Endothelial cell of umbilical vein (primary cell): ENCODE measurements at regions not wholly inside any gene's neighbourhood (a gene's known extent, or its start where the extent isn't known, plus 50 kb on each side); places are given as distances from the start of the nearest gene placed in this dataset.

Source experiments
- BruUV-seq: library from RNA; stranded (reverse); fragments of 400-500 nt; replicated peaks from 2 replicates; lab custom pipeline; 2021; lab: Mats Ljungman, UMichigan
- CTCF ChIA-PET: fragments of 300-600, 350-600 bp; sonication (Branson Sonifier 250); formaldehyde crosslinking; loops from one replicate; lab custom pipeline; 2021; ENCODE audit warnings: antibody characterized with exemption, inconsistent platforms; lab: Charles Lee
- POLR2A ChIA-PET: fragments of 300-600, 350-600 bp; sonication (Branson Sonifier 250); formaldehyde crosslinking; loops from one replicate; lab custom pipeline; 2021; ENCODE audit warnings: antibody characterized with exemption, inconsistent platforms; lab: Charles Lee
- DNase-seq: peaks from one replicate; pipeline ENCODE4 v3.0.0-alpha.2; 2011; ENCODE audit warnings: low read depth, low spot score
- FAIRE-seq: peaks from 2 replicates; lab custom pipeline; 2011; peaks lifted over from hg19 to GRCh38; lab: Jason Lieb, UNC
- H2AFZ ChIP-seq: 2 replicates; pipeline ENCODE4 v1.6.0; 2012; ENCODE audit warnings: low read depth, low read length, control low read depth, inconsistent platforms
- H3K27ac ChIP-seq: 2 replicates; pipeline ENCODE4 v1.5.1; 2011; ENCODE audit warnings: low read depth, mild to moderate bottlenecking, control low read depth, low read length, moderate library complexity; ENCODE audit not compliant: insufficient read depth
- H3K27me3 ChIP-seq, 2 experiments: 2 replicates each; pipeline versions ENCODE4 v1.6.0 to v1.6.1; 2011; ENCODE audit warnings: low read length in 2 of 2, mixed read lengths in 1 of 2; ENCODE audit not compliant: control insufficient read depth in 2 of 2, insufficient read depth in 2 of 2
- H3K36me3 ChIP-seq, 2 experiments: 2 replicates in 1 of 2; 3 replicates in 1 of 2; pipeline ENCODE4 v1.5.1; 2011; ENCODE audit warnings: low read length in 2 of 2, mild to moderate bottlenecking in 1 of 2, moderate library complexity in 1 of 2; ENCODE audit not compliant: control insufficient read depth in 2 of 2, insufficient read depth in 2 of 2; ENCODE audit errors: extremely low read depth in 1 of 2
- H3K4me1 ChIP-seq: 3 replicates; pipeline ENCODE4 v1.5.1; 2011; ENCODE audit warnings: mild to moderate bottlenecking, low read length; ENCODE audit not compliant: control insufficient read depth, insufficient read depth; ENCODE audit errors: extremely low read depth
- H3K4me2 ChIP-seq: 2 replicates; pipeline ENCODE4 v1.6.1; 2011; ENCODE audit warnings: low read length, control low read depth, mixed read lengths; ENCODE audit not compliant: insufficient read depth
- H3K4me3 ChIP-seq, 3 experiments: fragments of 200-600 bp in 1 of 3; sonication (generic), shearing (Covaris generic) in 1 of 3; replicated peaks in 1 of 3; 2 replicates each; pipeline ENCODE4 v1.5.1; 2011 to 2016; ENCODE audit warnings: control low read depth in 3 of 3, low read length in 3 of 3, mild to moderate bottlenecking in 2 of 3, inconsistent platforms in 1 of 3, low read depth in 1 of 3, moderate library complexity in 1 of 3; ENCODE audit not compliant: insufficient read depth in 1 of 3
- H3K79me2 ChIP-seq: 2 replicates; pipeline ENCODE4 v1.6.0; 2012; ENCODE audit warnings: low read length, inconsistent platforms; ENCODE audit not compliant: control insufficient read depth, insufficient read depth
- H3K9ac ChIP-seq: replicated peaks from 2 replicates; pipeline ENCODE3; 2011; ENCODE audit warnings: low read length, control low read depth; ENCODE audit not compliant: insufficient read depth; ENCODE audit errors: extremely low read depth
- H3K9me1 ChIP-seq: replicated peaks from 3 replicates; pipeline ENCODE4 v1.6.0; 2011; ENCODE audit warnings: mild to moderate bottlenecking, low read length; ENCODE audit not compliant: control insufficient read depth, insufficient read depth; ENCODE audit errors: extremely low read depth
- H3K9me3 ChIP-seq: replicated peaks from 2 replicates; pipeline ENCODE4 v1.5.1; 2012; ENCODE audit warnings: low read length, inconsistent platforms; ENCODE audit not compliant: control insufficient read depth, insufficient read depth
- H4K20me1 ChIP-seq: replicated peaks from 2 replicates; pipeline ENCODE3; 2011; ENCODE audit warnings: mild to moderate bottlenecking, low read length; ENCODE audit not compliant: control insufficient read depth, insufficient read depth; ENCODE audit errors: extremely low read depth
- EZH2 ChIP-seq: IDR thresholded peaks from 2 replicates; pipeline ENCODE4 v1.6.1; 2012; ENCODE audit warnings: borderline replicate concordance, low read depth, mild to moderate bottlenecking, moderate library complexity, low read length, inconsistent platforms; ENCODE audit not compliant: severe bottlenecking
- FOS ChIP-seq: IDR thresholded peaks from 2 replicates; pipeline ENCODE4 v1.6.1; 2011; ENCODE audit warnings: mild to moderate bottlenecking, low read length, moderate library complexity, borderline replicate concordance; ENCODE audit not compliant: insufficient read depth
- GATA2 ChIP-seq: IDR thresholded peaks from 2 replicates; pipeline ENCODE4 v1.7.0; 2011; ENCODE audit warnings: low read depth, mild to moderate bottlenecking, moderate library complexity, mixed read lengths, low read length; ENCODE audit not compliant: insufficient read length, insufficient read depth
- JUN ChIP-seq: IDR thresholded peaks from 2 replicates; pipeline ENCODE4 v1.6.1; 2011; ENCODE audit warnings: borderline replicate concordance, low read depth; ENCODE audit not compliant: insufficient read length, insufficient read depth
- MYC ChIP-seq: IDR thresholded peaks from one replicate; pipeline ENCODE4 v1.6.1; 2011; ENCODE audit warnings: mild to moderate bottlenecking, low read depth, low read length
- POLR2A ChIP-seq: IDR thresholded peaks from 2 replicates; pipeline ENCODE4 v1.6.1; 2012; ENCODE audit warnings: low read depth, mild to moderate bottlenecking, control low read depth, low read length
- POLR2AphosphoS5 ChIP-seq: IDR thresholded peaks from 2 replicates; pipeline ENCODE4 v1.6.1; 2012; ENCODE audit warnings: low read depth, mild to moderate bottlenecking, control low read depth, low read length, moderate library complexity; ENCODE audit not compliant: insufficient read depth
- dilution Hi-C: fragments of 300-500 bp; cut with MboI; formaldehyde crosslinking; loops from one replicate; pipeline ENCODE4 v1.15.0; 2019; ENCODE audit warnings: low sequenced_read_pairs; ENCODE audit not compliant: extremely low pct_ligation_motif_present
- intact Hi-C: fragments of 100-400 bp; cut with micrococcal nuclease; formaldehyde crosslinking; loops from one replicate; pipeline ENCODE4 v1.10.0; 2022
- TF ChIP-seq, protein P1 (sequence below): IDR thresholded peaks from 2 replicates; pipeline ENCODE4 v1.6.1; 2011; ENCODE audit not compliant: insufficient read depth, insufficient read length
- TF ChIP-seq, protein P2 (sequence below), 2 donors: IDR thresholded peaks; 1 replicate in 1 of 2; 2 replicates in 1 of 2; pipeline ENCODE4 v1.5.1; 2011; ENCODE audit warnings: low read length in 2 of 2, mild to moderate bottlenecking in 2 of 2, moderate library complexity in 2 of 2, control low read depth in 1 of 2, inconsistent platforms in 1 of 2, low read depth in 1 of 2; ENCODE audit not compliant: insufficient read depth in 1 of 2; ENCODE audit errors: extremely low read depth in 1 of 2

DNA sequence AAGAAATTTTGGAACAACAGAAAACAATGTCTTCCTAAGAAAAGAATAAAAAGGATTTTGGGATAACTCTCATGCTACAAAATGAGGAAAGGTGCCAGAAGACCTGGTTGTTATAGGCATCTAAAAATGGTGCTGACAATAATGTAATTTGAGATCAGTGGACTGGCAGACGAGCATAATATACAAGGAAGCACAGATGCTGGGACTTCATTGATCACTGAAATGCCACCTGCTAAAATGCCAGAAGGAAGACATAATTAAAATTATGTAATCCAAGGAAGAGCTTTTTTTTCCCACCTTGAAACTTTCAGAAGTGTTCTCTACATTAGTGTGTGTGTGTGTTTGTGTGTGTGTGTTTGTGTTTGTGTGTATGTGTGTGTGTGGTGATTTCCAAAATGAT, 535.9 kb downstream of the XIRP2 start:
- Histone ChIP-seq H3K4me3 (no peak overlapping the region), H3K4me1 (no peaks in the 10 kb centered on the region), H4K20me1 (no peaks in the 10 kb centered on the region), H2AFZ (no peak overlapping the region), H3K27me3 (no peaks in the 10 kb centered on the region), H3K27ac (no peak overlapping the region), H3K9ac (no peak overlapping the region), H3K36me3 (no peaks in the 10 kb centered on the region), H3K4me2 (no peak overlapping the region), H3K9me1 (no peaks in the 10 kb centered on the region), H3K9me3 (no peaks in the 10 kb centered on the region), H3K79me2 (no peaks in the 10 kb centered on the region)
- DNase-seq (no peak), FAIRE-seq (no peak)
- TF ChIP-seq, protein P1, sequence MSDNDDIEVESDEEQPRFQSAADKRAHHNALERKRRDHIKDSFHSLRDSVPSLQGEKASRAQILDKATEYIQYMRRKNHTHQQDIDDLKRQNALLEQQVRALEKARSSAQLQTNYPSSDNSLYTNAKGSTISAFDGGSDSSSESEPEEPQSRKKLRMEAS: no peak
- TF ChIP-seq EZH2: no peak
- TF ChIP-seq MYC: no peak
- no peak for TF ChIP-seq POLR2A
- TF ChIP-seq, protein P2, sequence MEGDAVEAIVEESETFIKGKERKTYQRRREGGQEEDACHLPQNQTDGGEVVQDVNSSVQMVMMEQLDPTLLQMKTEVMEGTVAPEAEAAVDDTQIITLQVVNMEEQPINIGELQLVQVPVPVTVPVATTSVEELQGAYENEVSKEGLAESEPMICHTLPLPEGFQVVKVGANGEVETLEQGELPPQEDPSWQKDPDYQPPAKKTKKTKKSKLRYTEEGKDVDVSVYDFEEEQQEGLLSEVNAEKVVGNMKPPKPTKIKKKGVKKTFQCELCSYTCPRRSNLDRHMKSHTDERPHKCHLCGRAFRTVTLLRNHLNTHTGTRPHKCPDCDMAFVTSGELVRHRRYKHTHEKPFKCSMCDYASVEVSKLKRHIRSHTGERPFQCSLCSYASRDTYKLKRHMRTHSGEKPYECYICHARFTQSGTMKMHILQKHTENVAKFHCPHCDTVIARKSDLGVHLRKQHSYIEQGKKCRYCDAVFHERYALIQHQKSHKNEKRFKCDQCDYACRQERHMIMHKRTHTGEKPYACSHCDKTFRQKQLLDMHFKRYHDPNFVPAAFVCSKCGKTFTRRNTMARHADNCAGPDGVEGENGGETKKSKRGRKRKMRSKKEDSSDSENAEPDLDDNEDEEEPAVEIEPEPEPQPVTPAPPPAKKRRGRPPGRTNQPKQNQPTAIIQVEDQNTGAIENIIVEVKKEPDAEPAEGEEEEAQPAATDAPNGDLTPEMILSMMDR (IDR thresholded peaks at IDR 0.05; ENCODE audit: extremely low read depth in 1 of 2, insufficient read depth in 1 of 2, low read depth in 1 of 2, low read length in 2 of 2): no peak
- TF ChIP-seq JUN: no peak
- TF ChIP-seq GATA2: no peak
- no peak for TF ChIP-seq POLR2AphosphoS5
- no peak for TF ChIP-seq FOS
- no TSS peak for BruUV-seq
- ChIA-PET CTCF (no interaction called here), POLR2A (no interaction called here)
- intact Hi-C loops: no loop called here
- dilution Hi-C loops: no loop called here
